DND-41 (cell line): ENCODE measurements at regions not wholly inside any gene's neighbourhood (a gene's known extent, or its start where the extent isn't known, plus 50 kb on each side); places are given as distances from the start of the nearest gene placed in this dataset.

ENCODE experiments used
- ATAC-seq: fragments of 200-7000 bp; cut with Tn5 transposase; 3 replicates; pipeline ENCODE4 v1.9.1; 2021; ENCODE audit warnings: low read depth; ENCODE audit not compliant: insufficient read depth
- DNase-seq: peaks from one replicate; pipeline ENCODE4 v3.0.0-alpha.2; 2020
- H2AFZ ChIP-seq: 2 replicates; pipeline ENCODE4 v1.6.0; 2012; ENCODE audit warnings: low read depth, low read length
- H3K27ac ChIP-seq: 2 replicates; pipeline ENCODE4 v1.5.1; 2012; ENCODE audit warnings: low read length, inconsistent platforms
- H3K27me3 ChIP-seq: fragments of 200-600 bp; sonication (generic); 2 replicates; pipeline ENCODE4 v1.6.0; 2012; ENCODE audit warnings: low read length, mild to moderate bottlenecking, inconsistent platforms; ENCODE audit not compliant: insufficient read depth, poor library complexity
- H3K36me3 ChIP-seq: 2 replicates; pipeline ENCODE4 v1.5.1; 2012; ENCODE audit warnings: low read length, inconsistent platforms; ENCODE audit not compliant: insufficient read depth
- H3K4me1 ChIP-seq: 2 replicates; pipeline ENCODE4 v1.5.1; 2012; ENCODE audit warnings: mild to moderate bottlenecking, low read length; ENCODE audit not compliant: insufficient read depth
- H3K4me2 ChIP-seq: 2 replicates; pipeline ENCODE4 v1.6.0; 2012; ENCODE audit warnings: mild to moderate bottlenecking, moderate library complexity, low read length, inconsistent platforms; ENCODE audit not compliant: insufficient read depth
- H3K4me3 ChIP-seq, 2 experiments: fragments of 200-600 bp in 1 of 2; shearing (Covaris generic) in 1 of 2; 2 replicates each; pipeline ENCODE4 v1.5.1; 2012 to 2016; ENCODE audit warnings: inconsistent platforms in 2 of 2, low read length in 2 of 2, mild to moderate bottlenecking in 2 of 2, low read depth in 1 of 2, moderate library complexity in 1 of 2
- H3K79me2 ChIP-seq: 2 replicates; pipeline ENCODE4 v1.6.0; 2012; ENCODE audit warnings: low read length, inconsistent platforms; ENCODE audit not compliant: insufficient read depth
- H3K9ac ChIP-seq: 2 replicates; pipeline ENCODE4 v1.6.0; 2012; ENCODE audit warnings: low read depth, mild to moderate bottlenecking, inconsistent platforms, low read length, moderate library complexity
- H3K9me3 ChIP-seq: 2 replicates; pipeline ENCODE4 v1.5.1; 2012; ENCODE audit warnings: low read length, moderate library complexity, mild to moderate bottlenecking, inconsistent platforms; ENCODE audit not compliant: insufficient read depth, severe bottlenecking
- H4K20me1 ChIP-seq: 2 replicates; pipeline ENCODE4 v1.6.0; 2012; ENCODE audit warnings: low read length; ENCODE audit not compliant: insufficient read depth
- CTCF ChIP-seq: IDR thresholded peaks from 2 replicates; pipeline ENCODE4 v1.5.1; 2012; ENCODE audit warnings: borderline replicate concordance, low read length, moderate library complexity, mild to moderate bottlenecking; ENCODE audit not compliant: poor library complexity, severe bottlenecking; ENCODE audit errors: extremely low read depth
- EZH2 ChIP-seq: IDR thresholded peaks from 3 replicates; pipeline ENCODE4 v1.6.1; 2012; ENCODE audit warnings: borderline replicate concordance, low read depth, mild to moderate bottlenecking, moderate library complexity, low read length, inconsistent platforms; ENCODE audit not compliant: severe bottlenecking

- no peak overlapping the region for H3K4me2 ChIP-seq
- no peaks in the 10 kb centered on the region for H3K4me1 ChIP-seq
- no peaks in the 10 kb centered on the region for H4K20me1 ChIP-seq
- H3K9me3 ChIP-seq = no peaks in the 10 kb centered on the region
- ATAC-seq (no peak), DNase-seq (no peak)
- H3K27ac ChIP-seq = no peak overlapping the region
- no peak for TF ChIP-seq EZH2
- no peak for TF ChIP-seq CTCF
- no peak overlapping the region for H2AFZ ChIP-seq
- H3K4me3 ChIP-seq = no peak overlapping the region
- no peaks in the 10 kb centered on the region for H3K36me3 ChIP-seq
- H3K9ac ChIP-seq = no peak overlapping the region
- no peaks in the 10 kb centered on the region for H3K27me3 ChIP-seq
- H3K79me2 ChIP-seq = no peaks in the 10 kb centered on the region
Observed at GRCh38 chr9:135187365-135187764, 99.9 kb downstream of the OLFM1 start.

GRCh38 chr9:135188681-135189151 is 101.2 kb downstream of the OLFM1 start:
- Histone ChIP-seq H3K27me3 (no peaks in the 10 kb centered on the region), H3K9me3 (no peaks in the 10 kb centered on the region), H3K4me1 (no peaks in the 10 kb centered on the region), H3K27ac (no peak overlapping the region), H4K20me1 (no peaks in the 10 kb centered on the region), H3K36me3 (no peaks in the 10 kb centered on the region), H3K4me3 (no peak overlapping the region), H3K4me2 (no peak overlapping the region), H3K79me2 (no peaks in the 10 kb centered on the region), H2AFZ (no peak overlapping the region), H3K9ac (no peak overlapping the region)
- no peak for ATAC-seq
- TF ChIP-seq CTCF (no peak), EZH2 (no peak)
- DNase-seq = no peak

DNA sequence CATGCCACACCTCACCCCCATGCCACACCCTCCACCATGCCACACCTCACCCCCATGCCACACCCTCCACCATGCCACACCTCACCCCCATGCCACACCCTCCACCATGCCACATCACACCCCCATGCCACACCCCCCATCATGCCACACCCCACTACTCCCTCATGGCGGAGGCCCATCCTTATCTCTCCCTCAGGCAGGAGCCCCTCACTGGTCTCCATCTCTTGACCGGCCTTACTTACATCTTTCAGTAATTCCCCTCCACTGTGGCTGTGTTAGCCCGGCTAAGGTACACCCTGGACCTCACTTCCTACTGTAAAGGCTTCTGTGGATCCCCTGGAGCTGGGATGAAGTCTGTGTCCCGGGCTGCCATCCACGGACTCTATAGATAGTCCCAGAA is 102.0 kb downstream of the OLFM1 start:
- TF ChIP-seq EZH2 (no peak), CTCF (no peak)
- Histone ChIP-seq H3K9ac (no peak overlapping the region), H3K4me2 (no peak overlapping the region), H3K4me1 (no peaks in the 10 kb centered on the region), H3K27ac (no peak overlapping the region), H3K9me3 (no peaks in the 10 kb centered on the region), H3K36me3 (no peaks in the 10 kb centered on the region), H2AFZ (no peak overlapping the region), H4K20me1 (no peaks in the 10 kb centered on the region), H3K27me3 (no peaks in the 10 kb centered on the region), H3K79me2 (no peaks in the 10 kb centered on the region), H3K4me3 (no peak overlapping the region)
- DNase-seq (no peak), ATAC-seq (no peak)
